HEK293T (cell line): ENCODE measurements at regions not wholly inside any gene's neighbourhood (a gene's known extent, or its start where the extent isn't known, plus 50 kb on each side); places are given as distances from the start of the nearest gene placed in this dataset.
A peak's percentile ranks its signal among the peaks of the same experiment; 100 is the strongest.

Source experiments
- CTCF ChIA-PET: fragments of 350-600 bp; formaldehyde crosslinking; extraction: SDS; loops from one replicate; lab custom pipeline; 2021; ENCODE audit warnings: antibody characterized with exemption, inconsistent platforms; lab: Yijun Ruan, JAX
- POLR2A ChIA-PET: fragments of 350-600 bp; formaldehyde crosslinking; extraction: SDS; loops from one replicate; lab custom pipeline; 2020; ENCODE audit warnings: antibody characterized with exemption, inconsistent platforms; lab: Yijun Ruan, JAX
- DNase-seq: peaks from one replicate; pipeline ENCODE4 v3.0.0; 2012; ENCODE audit warnings: mixed read lengths; ENCODE audit errors: extremely low spot score
- ARNT ChIP-seq: fragments of 450-650 bp; IDR thresholded peaks from 2 replicates; pipeline ENCODE4 v1.6.1; 2017; ENCODE audit warnings: mild to moderate bottlenecking
- BHLHE40 ChIP-seq: fragments of 450-650 bp; IDR thresholded peaks from 2 replicates; pipeline ENCODE4 v1.6.1; 2016; ENCODE audit warnings: mild to moderate bottlenecking, moderate library complexity, borderline replicate concordance
- CTBP1 ChIP-seq: fragments of 450-650 bp; IDR thresholded peaks from 2 replicates; pipeline ENCODE4 v1.6.1; 2016; ENCODE audit warnings: borderline replicate concordance
- ELF4 ChIP-seq: fragments of 450-650 bp; IDR thresholded peaks from 2 replicates; pipeline ENCODE4 v1.6.1; 2017; ENCODE audit warnings: antibody characterized with exemption
- FOXA1 ChIP-seq: fragments of 450-650 bp; IDR thresholded peaks from 2 replicates; pipeline ENCODE4 v1.6.1; 2016; ENCODE audit warnings: mild to moderate bottlenecking
- FOXK2 ChIP-seq: fragments of 450-650 bp; IDR thresholded peaks from 2 replicates; pipeline ENCODE4 v1.6.1; 2016; ENCODE audit warnings: mild to moderate bottlenecking
- FOXM1 ChIP-seq: fragments of 450-650 bp; IDR thresholded peaks from 2 replicates; pipeline ENCODE4 v1.6.1; 2017; ENCODE audit warnings: mild to moderate bottlenecking, borderline replicate concordance
- HDGF ChIP-seq: fragments of 450-650 bp; IDR thresholded peaks from 2 replicates; pipeline ENCODE4 v1.6.1; 2017; ENCODE audit warnings: antibody characterized with exemption, borderline replicate concordance
- L3MBTL2 ChIP-seq: fragments of 450-650 bp; conservative IDR thresholded peaks from 2 replicates; pipeline ENCODE4 v1.6.1; 2016; ENCODE audit warnings: mild to moderate bottlenecking
- LEF1 ChIP-seq: fragments of 450-650 bp; IDR thresholded peaks from 2 replicates; pipeline ENCODE4 v1.6.1; 2017; ENCODE audit warnings: mild to moderate bottlenecking, borderline replicate concordance
- NFRKB ChIP-seq: fragments of 450-650 bp; IDR thresholded peaks from 2 replicates; pipeline ENCODE4 v1.6.1; 2016; ENCODE audit warnings: mild to moderate bottlenecking, moderate library complexity
- PKNOX1 ChIP-seq: fragments of 450-650 bp; IDR thresholded peaks from 2 replicates; pipeline ENCODE4 v1.6.1; 2016
- SP1 ChIP-seq: fragments of 450-650 bp; IDR thresholded peaks from 2 replicates; pipeline ENCODE4 v1.6.1; 2017
- SUZ12 ChIP-seq: fragments of 450-650 bp; IDR thresholded peaks from 2 replicates; pipeline ENCODE4 v1.6.1; 2016; ENCODE audit warnings: mild to moderate bottlenecking
- TARDBP ChIP-seq: fragments of 450-650 bp; IDR thresholded peaks from 2 replicates; pipeline ENCODE4 v1.6.1; 2016
- ZNF384 ChIP-seq: fragments of 450-650 bp; IDR thresholded peaks from 2 replicates; pipeline ENCODE4 v1.6.1; 2016

GRCh38 chrX:51407520-51408409, 75.1 kb downstream of the NUDT10 start:
- ChIA-PET POLR2A (no interaction called here), CTCF (no interaction called here)
- TF ChIP-seq LEF1 (no peak), FOXK2 (no peak), BHLHE40 (no peak), CTBP1 (no peak), PKNOX1 (no peak), L3MBTL2 (no peak), HDGF (no peak), ELF4 (no peak), FOXA1 (no peak), ARNT (no peak), ZNF384 (no peak)
- DNase-seq, result no peak

- ChIA-PET POLR2A (no interaction called here), CTCF (no interaction called here)
- DNase-seq, result no peak
- TF ChIP-seq CTBP1 (no peak), SP1 (no peak), SUZ12 (no peak), ARNT (no peak), ELF4 (no peak), ZNF384 (no peak), L3MBTL2 (no peak), FOXA1 (no peak), NFRKB (no peak), FOXM1 (no peak), PKNOX1 (no peak), HDGF (no peak), TARDBP (no peak), LEF1 (no peak), BHLHE40 (no peak), FOXK2 (no peak)
These were observed 74.3 kb downstream of the NUDT10 start for GRCh38 chrX:51406688-51407519.

- DNase-seq, result no peak
- TF ChIP-seq L3MBTL2 (no peak), FOXA1 (no peak), SUZ12 (no peak), TARDBP (no peak), NFRKB (no peak), PKNOX1 (no peak), SP1 (no peak), FOXM1 (no peak), CTBP1 (no peak), ZNF384 (no peak)
- POLR2A ChIA-PET, result no interaction called here
- CTCF ChIA-PET, result no interaction called here
These were observed 71.8 kb downstream of the NUDT10 start for GRCh38 chrX:51404445-51404844.

- ChIA-PET CTCF (interaction anchor here (0.6 to 1.4 kb wide), 2 partner anchors 25 to 59 kb away, joined by 3 to 4 read pairs; no protein-coding TSS in a partner anchor), POLR2A (interaction anchor here (1.1 kb wide), 2 partner anchors 59 to 64 kb away, joined by 4 to 6 read pairs; partner anchors contain the start of gene NUDT10)
- peak; percentile 48 for DNase-seq
- peak; percentile 45; the same call in 1 of the 2 replicates for TF ChIP-seq L3MBTL2
- TF ChIP-seq ZNF384, result no peak
- no peak for TF ChIP-seq HDGF
- no peak for TF ChIP-seq CTBP1
These were observed 63.4 kb downstream of the NUDT10 start for GRCh38 chrX:51395810-51396728.

- ChIA-PET CTCF (interaction anchor here (1.4 kb wide), 1 partner anchor 25 kb away, joined by 4 read pairs; no protein-coding TSS in a partner anchor), POLR2A (interaction anchor here (1.1 kb wide), 2 partner anchors 59 to 63 kb away, joined by 4 to 6 read pairs; partner anchors contain the start of gene NUDT10)
- no peak for TF ChIP-seq L3MBTL2
- TF ChIP-seq PKNOX1, result 0 out of 2 replicates have a peak, but pooled peaks have one; percentile 38
- no peak for DNase-seq
These were observed 62.8 kb downstream of the NUDT10 start for GRCh38 chrX:51395480-51395809.
